A549 (cell line): ENCODE measurements at regions not wholly inside any gene's neighbourhood (a gene's known extent, or its start where the extent isn't known, plus 50 kb on each side); places are given as distances from the start of the nearest gene placed in this dataset.

Experiments used
- ATAC-seq, 2 experiments: fragments of 200-7000 bp in 1 of 2; fragments of >200 bp in 1 of 2; cut with Nextera tagmentation in 1 of 2; cut with Tn5 transposase in 1 of 2; 3 replicates each; pipeline versions ENCODE4 v1.8.0 to v1.9.1; 2018 to 2020; ENCODE audit warnings: mild to moderate bottlenecking in 1 of 2, moderate library complexity in 1 of 2
- CTCF ChIA-PET: fragments of 300-600 bp; sonication (Branson Sonifier 250); formaldehyde crosslinking; extraction: SDS; loops from one replicate; lab custom pipeline; 2021; ENCODE audit warnings: antibody characterized with exemption, inconsistent platforms; lab: Yijun Ruan, JAX
- POLR2A ChIA-PET: fragments of 350-600 bp; formaldehyde crosslinking; extraction: SDS; loops from one replicate; lab custom pipeline; 2021; ENCODE audit warnings: antibody characterized with exemption, inconsistent platforms; lab: Yijun Ruan, JAX
- DNase-seq, 2 experiments: peaks; one replicate each; pipeline versions ENCODE4 v3.0.0 to v3.0.0-alpha.2; 2011 to 2016; ENCODE audit warnings: low read depth in 1 of 2, low spot score in 1 of 2
- FAIRE-seq: peaks from 2 replicates; lab custom pipeline; 2011; peaks lifted over from hg19 to GRCh38; lab: Jason Lieb, UNC
- H3K27ac ChIP-seq, 2 experiments: fragments of >200 bp; sonication (Bioruptor Twin); formaldehyde crosslinking; 3 replicates each; pipeline ENCODE4 v1.5.1; 2016 to 2017
- H3K4me1 ChIP-seq: fragments of >200 bp; sonication (Bioruptor Twin); formaldehyde crosslinking; 3 replicates; pipeline ENCODE4 v1.6.1; 2016
- H3K4me2 ChIP-seq: fragments of >200 bp; sonication (Bioruptor Twin); formaldehyde crosslinking; 3 replicates; pipeline ENCODE4 v1.6.1; 2016
- H3K4me3 ChIP-seq: fragments of >200 bp; sonication (Bioruptor Twin); formaldehyde crosslinking; 3 replicates; pipeline ENCODE4 v1.5.1; 2016
- H3K9me3 ChIP-seq: fragments of >200 bp; sonication (Bioruptor Twin); formaldehyde crosslinking; 3 replicates; pipeline ENCODE4 v1.6.1; 2016
- BHLHE40 ChIP-seq: IDR thresholded peaks from 2 replicates; pipeline ENCODE4 v1.6.1; 2012; ENCODE audit warnings: low read depth, low read length, inconsistent platforms
- CEBPB ChIP-seq, 2 experiments: fragments of >200 bp in 1 of 2; sonication (Bioruptor Twin) in 1 of 2; formaldehyde crosslinking in 1 of 2; IDR thresholded peaks; 2 replicates each; pipeline ENCODE4 v1.6.1; 2012 to 2016
- CHD2 ChIP-seq: fragments of 150-350 bp; IDR thresholded peaks from 2 replicates; pipeline ENCODE4 v1.6.1; 2014; ENCODE audit warnings: low read length; ENCODE audit not compliant: partially characterized antibody
- CHD4 ChIP-seq: fragments of 200-600 bp; sonication (generic); IDR thresholded peaks from 2 replicates; pipeline ENCODE4 v1.6.1; 2016; ENCODE audit warnings: antibody characterized with exemption, mild to moderate bottlenecking, borderline replicate concordance
- CTCF ChIP-seq: fragments of >200 bp; sonication (Bioruptor Twin); formaldehyde crosslinking; IDR thresholded peaks from 3 replicates; pipeline ENCODE4 v1.5.1; 2016
- EHF ChIP-seq: fragments of 250-450 bp; sonication (Bioruptor Pico); IDR thresholded peaks from 2 replicates; pipeline ENCODE4 v1.5.0; 2020; ENCODE audit warnings: mild to moderate bottlenecking
- EHMT2 ChIP-seq: fragments of 200-600 bp; sonication (generic); IDR thresholded peaks from 2 replicates; pipeline ENCODE4 v1.6.1; 2016; ENCODE audit warnings: antibody characterized with exemption, low read depth, mild to moderate bottlenecking, moderate library complexity
- ELK1 ChIP-seq: fragments of 150-350 bp; IDR thresholded peaks from 2 replicates; pipeline ENCODE4 v1.6.1; 2014; ENCODE audit warnings: low read depth, mild to moderate bottlenecking, low read length
- HDAC2 ChIP-seq: fragments of 200-600 bp; sonication (generic); IDR thresholded peaks from 2 replicates; pipeline ENCODE4 v1.6.1; 2016
- HEYL ChIP-seq: fragments of 250-450 bp; sonication (Bioruptor Pico); IDR thresholded peaks from 2 replicates; pipeline ENCODE4 v1.8.0; 2021; ENCODE audit warnings: mild to moderate bottlenecking, moderate library complexity
- HOXB13 ChIP-seq: fragments of 250-450 bp; sonication (Bioruptor Pico); IDR thresholded peaks from 2 replicates; pipeline ENCODE4 v1.5.0; 2020; ENCODE audit warnings: low read depth, mild to moderate bottlenecking, moderate library complexity
- HOXB5 ChIP-seq: fragments of 250-450 bp; sonication (Bioruptor Pico); IDR thresholded peaks from 2 replicates; pipeline ENCODE4 v1.5.0; 2020; ENCODE audit warnings: mild to moderate bottlenecking, moderate library complexity
- JUN ChIP-seq, 2 experiments: fragments of >200 bp; sonication (Bioruptor Twin); formaldehyde crosslinking; IDR thresholded peaks; 2 replicates in 1 of 2; 3 replicates in 1 of 2; pipeline ENCODE4 v1.6.1; 2016 to 2017
- MAFK ChIP-seq: fragments of 450-650 bp; IDR thresholded peaks from 2 replicates; pipeline ENCODE4 v1.6.1; 2014; ENCODE audit not compliant: partially characterized antibody
- NFE2L2 ChIP-seq: fragments of 150-350 bp; conservative IDR thresholded peaks from 2 replicates; pipeline ENCODE4 v1.6.1; 2014; ENCODE audit warnings: low read length
- NPAS2 ChIP-seq: fragments of 250-450 bp; sonication (Bioruptor Pico); IDR thresholded peaks from 2 replicates; pipeline ENCODE4 v1.8.0; 2022; ENCODE audit warnings: mild to moderate bottlenecking, moderate library complexity, borderline replicate concordance
- NR3C1 ChIP-seq: fragments of >200 bp; sonication (Bioruptor Twin); formaldehyde crosslinking; IDR thresholded peaks from 3 replicates; pipeline ENCODE4 v1.6.1; 2017
- PBX3 ChIP-seq: IDR thresholded peaks from 2 replicates; pipeline ENCODE4 v1.6.1; 2012
- POLR2AphosphoS2 ChIP-seq: conservative IDR thresholded peaks from 2 replicates; pipeline ENCODE4 v1.6.1; 2012; ENCODE audit warnings: low read length, improper control_type of control experiment, inconsistent platforms
- RAD21 ChIP-seq, 2 experiments: fragments of >200 bp in 1 of 2; sonication (Bioruptor Twin) in 1 of 2; formaldehyde crosslinking in 1 of 2; IDR thresholded peaks in 1 of 2; conservative IDR thresholded peaks in 1 of 2; 2 replicates in 1 of 2; 3 replicates in 1 of 2; pipeline ENCODE4 v1.6.1; 2012 to 2018; ENCODE audit warnings: inconsistent platforms in 1 of 2
- RCOR1 ChIP-seq: fragments of 150-350 bp; IDR thresholded peaks from 2 replicates; pipeline ENCODE4 v1.6.1; 2014; ENCODE audit warnings: antibody characterized with exemption, low read length, low read depth
- RFX5 ChIP-seq: fragments of 450-650 bp; IDR thresholded peaks from 2 replicates; pipeline ENCODE4 v1.7.1; 2014; ENCODE audit warnings: antibody characterized with exemption, mild to moderate bottlenecking, moderate library complexity
- SMC3 ChIP-seq: fragments of >200 bp; sonication (Bioruptor Twin); formaldehyde crosslinking; IDR thresholded peaks from 3 replicates; pipeline ENCODE4 v1.6.1; 2018; ENCODE audit warnings: inconsistent platforms
- TP53 ChIP-seq: fragments of 250-450 bp; sonication (Bioruptor Pico); IDR thresholded peaks from 2 replicates; pipeline ENCODE4 v1.5.0; 2021; ENCODE audit warnings: mild to moderate bottlenecking, moderate library complexity
- USF2 ChIP-seq: fragments of 450-650 bp; IDR thresholded peaks from 2 replicates; pipeline ENCODE4 v1.6.1; 2014; ENCODE audit warnings: antibody characterized with exemption
- ZFP36 ChIP-seq: fragments of 450-650 bp; IDR thresholded peaks from 2 replicates; pipeline ENCODE4 v1.6.1; 2014; ENCODE audit warnings: borderline replicate concordance; ENCODE audit not compliant: partially characterized antibody
- ZSCAN20 ChIP-seq: fragments of 250-450 bp; sonication (Bioruptor Pico); IDR thresholded peaks from 2 replicates; pipeline ENCODE4 v1.8.0; 2022; ENCODE audit warnings: mild to moderate bottlenecking, moderate library complexity
- WGBS: methylation state at CpG from one replicate; pipeline ENCODE4 v1.1.6; 2017; ENCODE audit errors: missing lambda C conversion rate; 5-methylcytosine and 5-hydroxymethylcytosine counted together
- TF ChIP-seq, protein P1 (sequence below): fragments of 200-600 bp; sonication (generic); IDR thresholded peaks from 2 replicates; pipeline ENCODE4 v1.6.1; 2016; ENCODE audit warnings: antibody characterized with exemption, mild to moderate bottlenecking, moderate library complexity

GRCh38 chr2:48009256-48009655 is 103.0 kb upstream of the FBXO11 start:
- no peak overlapping the region for H3K4me3 ChIP-seq
- ChIA-PET POLR2A (no interaction called here), CTCF (interaction anchor here (1.5 kb wide), 1 partner anchor 98 kb away, joined by 4 read pairs; no protein-coding TSS in a partner anchor)
- H3K27ac ChIP-seq, result no peak overlapping the region
- FAIRE-seq, result peak; percentile 23
- no peaks in the 10 kb centered on the region for H3K4me1 ChIP-seq
- H3K9me3 ChIP-seq, result peaks cover 4% of the 10 kb centered on the region; the same call in 1 of the 3 replicates
- ATAC-seq, result no peak
- WGBS, result 34% methylated on average over 2 of the region's 2 CpGs
- no peak overlapping the region for H3K4me2 ChIP-seq
- no peak for DNase-seq
- no peak for TF ChIP-seq EHMT2
- no peak for TF ChIP-seq POLR2AphosphoS2
- no peak for TF ChIP-seq SMC3
- TF ChIP-seq CEBPB (IDR thresholded peaks at IDR 0.05), result no peak
- TF ChIP-seq NR3C1, result no peak
- TF ChIP-seq HEYL (CRISPR knock-in tag), result no peak
- no peak for TF ChIP-seq ZFP36
- no peak for TF ChIP-seq CTCF
- TF ChIP-seq TP53 (CRISPR knock-in tag), result no peak
- TF ChIP-seq CHD4, result no peak
- no peak for TF ChIP-seq NPAS2 (CRISPR knock-in tag)
- TF ChIP-seq BHLHE40, result no peak

DNA sequence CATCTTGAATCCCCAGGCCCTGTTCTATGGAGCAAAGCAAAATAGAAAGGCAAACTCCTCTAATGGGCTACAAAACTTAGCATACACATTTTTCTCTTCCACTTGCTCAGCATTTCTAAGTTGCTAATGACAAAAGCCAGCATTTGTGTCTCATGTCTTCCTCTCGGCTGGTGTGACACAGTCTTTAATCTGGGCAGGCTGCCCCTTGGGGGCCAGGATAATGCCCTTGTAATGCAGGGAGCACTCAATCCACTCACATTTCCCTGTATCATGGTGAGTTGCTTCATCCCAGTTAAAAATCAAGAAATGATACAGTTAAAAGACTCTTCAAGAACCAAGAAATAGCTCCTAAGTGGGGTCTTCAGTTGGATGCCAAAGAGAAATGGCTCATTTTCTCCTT is 109.1 kb upstream of the FBXO11 start:
- ChIA-PET POLR2A (no interaction called here), CTCF (interaction anchor here (0.6 to 1.2 kb wide), 2 partner anchors 11 to 34 kb away, joined by 3 read pairs; no protein-coding TSS in a partner anchor)
- H3K4me2 ChIP-seq, result no peak overlapping the region
- no peak overlapping the region for H3K27ac ChIP-seq
- H3K9me3 ChIP-seq, result peaks cover 14% of the 10 kb centered on the region
- no peak overlapping the region for H3K4me3 ChIP-seq
- FAIRE-seq (no peak), DNase-seq (no peak), ATAC-seq (no peak)
- TF ChIP-seq ZFP36 (no peak), HOXB5 (CRISPR knock-in tag) (no peak), HOXB13 (no peak), RCOR1 (no peak), CHD2 (no peak), HDAC2 (no peak), RAD21 (conservative IDR thresholded peaks at IDR 0.05 in 1 of 2, IDR thresholded peaks at IDR 0.05 in 1 of 2) (no peak), NFE2L2 (no peak), EHF (CRISPR knock-in tag) (no peak), CEBPB (IDR thresholded peaks at IDR 0.05) (no peak), PBX3 (no peak), ELK1 (no peak), ZSCAN20 (CRISPR knock-in tag) (no peak), USF2 (no peak), MAFK (no peak), RFX5 (no peak), JUN (IDR thresholded peaks at IDR 0.05) (no peak)
- TF ChIP-seq, protein P1, sequence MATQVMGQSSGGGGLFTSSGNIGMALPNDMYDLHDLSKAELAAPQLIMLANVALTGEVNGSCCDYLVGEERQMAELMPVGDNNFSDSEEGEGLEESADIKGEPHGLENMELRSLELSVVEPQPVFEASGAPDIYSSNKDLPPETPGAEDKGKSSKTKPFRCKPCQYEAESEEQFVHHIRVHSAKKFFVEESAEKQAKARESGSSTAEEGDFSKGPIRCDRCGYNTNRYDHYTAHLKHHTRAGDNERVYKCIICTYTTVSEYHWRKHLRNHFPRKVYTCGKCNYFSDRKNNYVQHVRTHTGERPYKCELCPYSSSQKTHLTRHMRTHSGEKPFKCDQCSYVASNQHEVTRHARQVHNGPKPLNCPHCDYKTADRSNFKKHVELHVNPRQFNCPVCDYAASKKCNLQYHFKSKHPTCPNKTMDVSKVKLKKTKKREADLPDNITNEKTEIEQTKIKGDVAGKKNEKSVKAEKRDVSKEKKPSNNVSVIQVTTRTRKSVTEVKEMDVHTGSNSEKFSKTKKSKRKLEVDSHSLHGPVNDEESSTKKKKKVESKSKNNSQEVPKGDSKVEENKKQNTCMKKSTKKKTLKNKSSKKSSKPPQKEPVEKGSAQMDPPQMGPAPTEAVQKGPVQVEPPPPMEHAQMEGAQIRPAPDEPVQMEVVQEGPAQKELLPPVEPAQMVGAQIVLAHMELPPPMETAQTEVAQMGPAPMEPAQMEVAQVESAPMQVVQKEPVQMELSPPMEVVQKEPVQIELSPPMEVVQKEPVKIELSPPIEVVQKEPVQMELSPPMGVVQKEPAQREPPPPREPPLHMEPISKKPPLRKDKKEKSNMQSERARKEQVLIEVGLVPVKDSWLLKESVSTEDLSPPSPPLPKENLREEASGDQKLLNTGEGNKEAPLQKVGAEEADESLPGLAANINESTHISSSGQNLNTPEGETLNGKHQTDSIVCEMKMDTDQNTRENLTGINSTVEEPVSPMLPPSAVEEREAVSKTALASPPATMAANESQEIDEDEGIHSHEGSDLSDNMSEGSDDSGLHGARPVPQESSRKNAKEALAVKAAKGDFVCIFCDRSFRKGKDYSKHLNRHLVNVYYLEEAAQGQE, result no peak
- 67% methylated on average over 1 of the region's 1 CpG for WGBS
- no peaks in the 10 kb centered on the region for H3K4me1 ChIP-seq
